Duodenal mucosa (tissue), 2 donors: ENCODE measurements at regions not wholly inside any gene's neighbourhood (a gene's known extent, or its start where the extent isn't known, plus 50 kb on each side); places are given as distances from the start of the nearest gene placed in this dataset.
"Not testable (repeated sequence)": the region's sequence is repeated elsewhere in the genome, so short reads cannot be mapped to it uniquely, and the experiment has no call there.

Experiments used
- H3K27ac ChIP-seq: one replicate; pipeline ENCODE4 v1.7.0; 2013; ENCODE audit warnings: low read depth, low read length
- H3K27me3 ChIP-seq, 2 donors: one replicate each; pipeline ENCODE4 v1.7.0; 2013; ENCODE audit warnings: low read length in 2 of 2, control low read depth in 1 of 2; ENCODE audit not compliant: insufficient read depth in 2 of 2, control insufficient read depth in 1 of 2
- H3K36me3 ChIP-seq, 2 donors: one replicate each; pipeline ENCODE4 v1.7.0; 2013; ENCODE audit warnings: low read length in 2 of 2, control low read depth in 1 of 2; ENCODE audit not compliant: insufficient read depth in 2 of 2, control insufficient read depth in 1 of 2
- H3K4me1 ChIP-seq, 2 donors: one replicate each; pipeline ENCODE4 v1.7.0; 2013; ENCODE audit warnings: low read length in 2 of 2, control low read depth in 1 of 2; ENCODE audit not compliant: insufficient read depth in 2 of 2, control insufficient read depth in 1 of 2
- H3K4me3 ChIP-seq, 2 donors: one replicate each; pipeline ENCODE4 v1.7.0; 2013; ENCODE audit warnings: low read length in 2 of 2, low read depth in 1 of 2
- H3K9ac ChIP-seq, 2 donors: one replicate each; pipeline ENCODE4 v1.7.0; 2013; ENCODE audit warnings: low read length in 2 of 2, low read depth in 1 of 2
- H3K9me3 ChIP-seq, 2 donors: one replicate each; pipeline ENCODE4 v1.7.0; 2013; ENCODE audit warnings: low read length in 2 of 2, control low read depth in 1 of 2; ENCODE audit not compliant: control insufficient read depth in 1 of 2

DNA sequence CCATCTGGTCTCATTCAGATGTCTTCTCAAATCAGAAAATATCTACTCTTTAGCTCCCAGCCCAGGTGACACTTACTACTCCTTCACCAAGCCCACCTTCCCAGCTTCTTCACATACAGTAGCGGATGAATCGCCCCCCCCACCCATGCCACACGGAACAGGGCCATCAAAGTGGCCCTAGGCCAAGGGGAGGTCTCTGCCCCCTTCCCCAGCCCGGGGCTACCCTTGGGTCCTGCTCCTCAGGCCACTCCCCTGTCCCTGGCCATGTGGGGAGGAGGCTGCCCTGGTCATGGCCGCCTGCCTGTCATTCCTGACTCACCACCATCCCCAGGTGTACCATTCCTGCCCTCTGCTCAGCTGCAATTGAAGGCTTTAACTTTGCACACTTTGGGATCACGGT, 142.8 kb downstream of the NECTIN1 start:
- Histone ChIP-seq H3K27me3 (no peaks in the 10 kb centered on the region), H3K36me3 (no peaks in the 10 kb centered on the region), H3K9me3 (no peaks in the 10 kb centered on the region), H3K4me3 (no peak overlapping the region), H3K9ac (no peak overlapping the region), H3K4me1 (peaks cover 0 to 12% of the 10 kb centered on the region in 2 donors), H3K27ac (no peak overlapping the region)

DNA sequence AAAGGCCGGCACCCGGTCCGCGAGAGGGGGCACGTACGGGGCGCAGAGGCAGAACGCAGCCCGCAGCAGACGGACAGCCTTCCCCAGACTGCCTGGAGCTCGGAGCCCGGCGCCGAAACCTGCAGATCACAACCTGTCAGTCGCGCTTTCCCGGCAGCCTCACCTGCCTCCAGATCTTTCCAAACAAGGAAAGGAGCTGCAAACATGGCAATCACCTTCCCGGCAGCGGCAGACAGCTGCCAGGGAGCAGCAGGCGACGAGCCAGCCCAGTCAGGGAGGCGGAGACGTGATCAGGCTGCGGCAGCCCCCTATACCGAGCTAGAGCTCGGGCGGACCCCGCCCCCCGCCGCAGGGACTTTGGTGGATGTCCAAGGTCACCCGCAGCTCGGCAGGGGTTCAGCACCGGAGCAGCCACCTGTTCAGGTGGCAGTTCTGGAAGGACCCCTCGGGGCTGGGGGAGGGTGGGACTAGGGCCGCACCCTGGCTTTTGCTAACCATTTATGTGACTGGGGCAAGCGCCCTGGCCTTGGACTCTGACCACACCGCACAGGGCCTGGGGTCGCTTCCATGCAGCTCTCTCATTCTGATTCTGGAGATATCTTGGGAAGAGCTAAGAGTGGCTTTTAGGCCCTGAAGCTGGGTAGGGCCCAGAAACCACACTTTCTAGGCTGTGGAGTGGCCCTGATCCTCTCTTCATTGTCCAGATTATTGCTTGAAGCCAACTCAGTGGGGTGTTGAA, 143.8 kb downstream of the NECTIN1 start:
- peak overlapping the region; percentile 65 to 67 for H3K4me3 ChIP-seq
- H3K36me3 ChIP-seq, result no peaks in the 10 kb centered on the region
- no peaks in the 10 kb centered on the region for H3K9me3 ChIP-seq
- no peak overlapping the region for H3K27ac ChIP-seq
- H3K9ac ChIP-seq, result peak overlapping the region; percentile 63 to 65
- H3K4me1 ChIP-seq, result peaks cover 0 to 12% of the 10 kb centered on the region in 2 donors
- H3K27me3 ChIP-seq, result no peaks in the 10 kb centered on the region

DNA sequence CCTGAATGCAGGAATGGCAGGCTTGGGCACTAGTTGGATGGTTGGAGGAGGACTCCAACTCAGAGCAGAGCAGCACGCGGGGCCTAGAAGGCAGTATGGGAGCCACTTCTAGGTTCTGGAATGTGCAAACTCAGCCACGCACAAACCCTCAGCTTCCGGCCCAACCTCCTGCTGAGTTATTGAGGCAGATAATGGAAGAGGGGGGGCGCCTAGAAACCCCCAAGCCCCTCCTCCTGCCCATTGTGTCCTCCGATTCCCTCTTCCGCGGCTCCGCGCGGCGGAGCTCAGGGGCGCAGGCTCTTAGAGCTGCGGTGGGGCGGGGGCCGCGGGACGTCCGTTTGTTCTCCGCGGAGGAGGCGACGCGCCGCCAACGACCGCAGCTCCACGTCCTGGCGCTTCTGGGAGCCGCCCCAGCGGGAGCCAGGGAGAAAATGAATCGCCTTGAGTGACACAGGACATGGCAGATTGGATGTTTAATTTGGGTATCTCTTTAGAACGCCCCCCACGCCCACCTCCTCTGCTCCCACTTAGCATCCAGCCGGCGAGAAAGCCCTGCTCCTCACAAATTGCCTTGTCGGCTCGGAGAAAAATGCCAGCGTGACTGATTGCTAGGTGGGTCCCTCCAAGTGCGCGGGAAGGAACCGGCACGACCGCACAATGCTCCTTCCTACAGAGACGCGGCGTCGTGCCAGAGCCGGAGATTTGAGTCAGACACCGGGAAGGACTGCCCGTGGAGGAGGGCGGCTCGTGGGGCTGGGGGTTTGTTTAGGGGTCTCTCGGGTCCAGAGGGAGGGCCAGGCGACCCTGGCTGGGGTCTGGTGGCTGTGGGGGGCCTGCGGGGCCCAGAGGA, 144.6 kb downstream of the NECTIN1 start:
- Histone ChIP-seq H3K9me3 (no peaks in the 10 kb centered on the region), H3K36me3 (no peaks in the 10 kb centered on the region), H3K27me3 (no peaks in the 10 kb centered on the region), H3K9ac (peak overlapping the region; percentile 63 to 65), H3K4me3 (peak overlapping the region; percentile 65 to 67), H3K27ac (no peak overlapping the region), H3K4me1 (peaks cover 2 to 12% of the 10 kb centered on the region in 2 donors)

DNA sequence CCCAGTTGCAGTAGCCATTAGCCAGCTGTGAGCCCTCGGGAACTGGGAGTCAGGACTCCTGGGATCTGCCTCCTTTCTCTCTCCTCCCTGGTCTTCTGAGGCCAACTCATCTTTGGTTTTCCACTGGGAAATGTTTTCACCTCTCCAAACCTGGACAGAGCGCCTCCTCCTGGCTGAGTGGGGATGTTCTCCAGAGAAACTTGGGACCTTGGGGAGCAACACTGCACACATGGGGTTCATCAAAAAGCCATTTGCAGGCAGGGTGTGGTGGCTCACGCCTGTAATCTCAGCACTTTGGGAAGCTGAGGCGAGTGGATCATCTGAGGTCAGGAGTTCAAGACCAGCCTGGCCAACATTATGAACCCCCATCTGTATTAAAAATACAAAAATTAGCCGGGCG, 145.4 kb downstream of the NECTIN1 start:
- Histone ChIP-seq H3K36me3 (no peaks in the 10 kb centered on the region), H3K27ac (no peak overlapping the region), H3K9ac (no peak overlapping the region), H3K9me3 (no peaks in the 10 kb centered on the region), H3K27me3 (no peaks in the 10 kb centered on the region), H3K4me1 (peaks cover 10 to 16% of the 10 kb centered on the region in 2 donors), H3K4me3 (no peak overlapping the region)

DNA sequence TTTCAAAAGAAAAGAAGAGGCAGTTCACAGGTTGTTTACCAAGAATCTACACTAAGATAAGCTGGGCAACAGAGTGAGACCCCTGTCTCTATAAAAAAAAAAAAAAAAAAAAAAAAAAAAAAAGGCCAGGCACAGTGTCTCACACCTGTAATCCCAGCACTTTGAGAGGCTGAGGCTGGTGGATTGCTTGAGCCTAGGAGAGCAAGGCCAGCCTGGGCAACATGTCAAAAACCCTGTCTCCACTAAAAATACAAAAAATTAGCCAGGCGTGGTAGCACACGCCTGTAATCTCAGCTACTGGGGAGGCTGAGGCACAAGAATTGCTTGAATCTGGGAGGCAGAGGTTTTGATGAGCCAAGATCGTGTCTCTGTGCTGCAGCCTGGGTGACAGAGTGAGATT, 147.6 kb downstream of the NECTIN1 start:
- H3K27ac ChIP-seq, H3K4me3 ChIP-seq, H3K36me3 ChIP-seq, H3K27me3 ChIP-seq, H3K9ac ChIP-seq, H3K9me3 ChIP-seq: not testable (repeated sequence)
- H3K4me1 ChIP-seq, result peaks cover 15 to 19% of the 10 kb centered on the region in 2 donors

DNA sequence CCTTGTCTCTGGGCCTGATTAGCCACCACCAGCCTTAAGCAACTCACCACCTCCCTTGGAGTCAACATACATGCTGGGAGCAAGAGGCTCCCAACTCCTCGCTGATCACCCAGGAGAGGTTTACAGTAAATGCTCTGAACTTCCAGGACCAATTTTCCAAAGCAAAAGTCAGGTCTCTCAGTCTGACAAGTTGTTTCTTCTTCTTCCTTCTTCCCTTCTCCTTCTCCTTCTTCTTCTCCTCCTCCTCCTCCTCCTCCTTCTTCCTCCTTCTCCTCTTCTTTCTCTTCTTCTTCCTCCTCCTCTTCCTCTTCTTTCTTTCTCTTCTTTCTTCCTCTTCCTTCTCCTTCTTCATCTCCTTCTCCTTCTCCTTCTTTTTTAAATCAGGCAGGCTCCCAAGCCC, 148.2 kb downstream of the NECTIN1 start:
- H3K9ac ChIP-seq, result no peak overlapping the region

DNA sequence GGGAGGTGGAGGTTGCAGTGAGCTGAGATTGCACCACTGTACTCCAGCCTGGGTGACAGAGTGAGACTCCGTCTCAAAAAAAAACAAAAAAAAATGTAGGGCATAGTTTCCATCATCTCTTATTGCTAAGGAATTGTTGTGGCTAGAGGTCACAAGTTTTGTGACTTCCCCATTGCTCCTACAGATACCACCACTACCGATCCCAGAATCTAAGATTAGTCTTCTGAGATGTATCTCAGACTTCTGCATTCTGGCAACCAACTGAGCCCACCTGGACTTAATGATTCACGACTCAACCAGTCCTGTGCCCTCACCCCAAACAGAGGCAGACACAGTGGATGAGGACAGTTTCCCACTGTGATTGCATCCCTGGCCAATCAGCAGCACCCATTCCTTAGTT, 148.9 kb downstream of the NECTIN1 start:
- Histone ChIP-seq H3K36me3 (no peaks in the 10 kb centered on the region), H3K9ac (no peak overlapping the region), H3K4me1 (peaks cover 15% of the 10 kb centered on the region in 2 donors), H3K27ac (no peak overlapping the region), H3K4me3 (no peak overlapping the region), H3K9me3 (no peaks in the 10 kb centered on the region), H3K27me3 (no peaks in the 10 kb centered on the region)

More for the DNA sequence above, 148.2 kb downstream of the NECTIN1 start:
- H3K4me3 ChIP-seq, result no peak overlapping the region
- no peak overlapping the region for H3K27ac ChIP-seq
- no peaks in the 10 kb centered on the region for H3K9me3 ChIP-seq
- H3K4me1 ChIP-seq, result peaks cover 15 to 19% of the 10 kb centered on the region in 2 donors
- H3K36me3 ChIP-seq, result no peaks in the 10 kb centered on the region
- no peaks in the 10 kb centered on the region for H3K27me3 ChIP-seq

DNA sequence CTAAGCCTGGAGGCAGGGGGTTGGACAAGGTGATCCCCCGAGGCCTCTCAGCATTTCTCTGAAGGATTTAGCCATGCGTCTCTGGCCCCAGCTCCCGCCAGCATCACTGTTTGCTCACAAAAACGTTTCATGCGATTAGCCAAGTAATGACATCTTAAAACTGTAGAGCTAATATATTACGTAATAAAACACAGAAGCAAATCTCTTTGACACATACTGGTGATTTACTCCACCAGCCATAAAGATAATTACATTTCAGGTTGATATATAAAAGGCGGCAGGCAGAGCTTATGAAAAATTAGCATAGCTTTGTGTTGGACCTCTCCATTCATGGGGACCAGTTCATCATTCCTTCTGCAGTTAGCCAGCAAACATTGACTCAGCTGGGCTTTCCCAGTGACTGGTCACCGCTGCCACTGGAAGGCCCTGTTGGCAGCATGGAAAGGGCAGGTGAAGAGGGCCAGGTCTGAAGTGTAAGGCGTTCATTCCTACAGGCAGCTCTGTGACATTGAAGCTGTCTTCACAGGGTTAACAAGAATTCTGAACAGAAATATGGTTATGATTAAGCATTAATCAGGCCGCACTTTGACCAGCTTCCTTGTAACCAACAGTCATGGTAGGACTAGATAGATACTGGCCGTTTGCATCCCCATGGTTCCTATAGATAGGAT, 150.3 kb downstream of the NECTIN1 start:
- no peak overlapping the region for H3K9ac ChIP-seq
- no peaks in the 10 kb centered on the region for H3K27me3 ChIP-seq
- H3K27ac ChIP-seq, result no peak overlapping the region
- H3K36me3 ChIP-seq, result no peaks in the 10 kb centered on the region
- H3K4me1 ChIP-seq, result peaks cover 8 to 15% of the 10 kb centered on the region in 2 donors
- H3K4me3 ChIP-seq, result no peak overlapping the region
- no peaks in the 10 kb centered on the region for H3K9me3 ChIP-seq

DNA sequence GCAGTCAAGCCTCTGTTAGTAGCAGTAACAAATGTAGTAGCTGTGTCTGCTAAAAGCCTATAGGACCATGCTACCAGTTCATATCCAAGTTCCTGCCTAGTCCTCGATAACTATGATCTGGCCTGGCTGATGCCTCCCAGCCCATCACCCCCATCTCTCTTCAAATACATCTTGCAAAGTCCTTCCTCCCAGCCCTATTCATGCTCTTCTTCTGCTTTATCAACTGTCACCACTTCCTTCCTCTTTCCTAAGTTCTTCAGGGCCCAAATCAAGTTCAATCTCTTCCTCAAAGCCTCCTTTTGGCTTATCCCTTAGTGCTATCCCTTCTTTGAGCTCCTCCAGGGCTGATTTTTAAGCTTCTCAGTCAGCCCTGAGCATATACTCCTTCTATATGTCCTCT, 150.9 kb upstream of the THY1 start:
- Histone ChIP-seq H3K4me3 (no peak overlapping the region), H3K36me3 (no peaks in the 10 kb centered on the region), H3K27me3 (no peaks in the 10 kb centered on the region), H3K9me3 (no peaks in the 10 kb centered on the region), H3K9ac (no peak overlapping the region), H3K4me1 (peaks cover 14 to 19% of the 10 kb centered on the region in 2 donors), H3K27ac (no peak overlapping the region)
